H9 (cell line): ENCODE measurements at regions not wholly inside any gene's neighbourhood (a gene's known extent, or its start where the extent isn't known, plus 50 kb on each side); places are given as distances from the start of the nearest gene placed in this dataset.

Experiments used
- DNase-seq: peaks from one replicate; pipeline ENCODE4 v3.0.0-alpha.2; 2017
- H2AFZ ChIP-seq: one replicate; pipeline ENCODE4 v1.6.1; 2013; ENCODE audit warnings: mild to moderate bottlenecking, low read length, control low read depth, moderate library complexity
- H2AK5ac ChIP-seq: 2 replicates; pipeline ENCODE4 v1.6.1; 2013; ENCODE audit warnings: low read length, control low read depth, mixed read lengths; ENCODE audit not compliant: insufficient read length
- H2BK120ac ChIP-seq: one replicate; pipeline ENCODE4 v1.6.1; 2013; ENCODE audit warnings: low read depth, mild to moderate bottlenecking, low read length, control low read depth, inconsistent platforms; ENCODE audit not compliant: poor library complexity, severe bottlenecking
- H2BK12ac ChIP-seq: 2 replicates; pipeline ENCODE4 v1.6.1; 2013; ENCODE audit warnings: low read length, control low read depth, mixed read lengths, low read depth; ENCODE audit not compliant: insufficient read length
- H2BK15ac ChIP-seq: 2 replicates; pipeline ENCODE4 v1.6.1; 2013; ENCODE audit warnings: low read depth, low read length, control low read depth
- H2BK20ac ChIP-seq: one replicate; pipeline ENCODE4 v1.6.1; 2013; ENCODE audit warnings: low read depth, mild to moderate bottlenecking, low read length, control low read depth, inconsistent platforms; ENCODE audit not compliant: poor library complexity, severe bottlenecking
- H2BK5ac ChIP-seq: 2 replicates; pipeline ENCODE4 v1.6.1; 2013; ENCODE audit warnings: low read length, control low read depth, mixed read lengths; ENCODE audit not compliant: insufficient read length
- H3K14ac ChIP-seq: 2 replicates; pipeline ENCODE4 v1.6.1; 2013; ENCODE audit warnings: low read length, control low read depth; ENCODE audit not compliant: insufficient read depth
- H3K18ac ChIP-seq: 2 replicates; pipeline ENCODE4 v1.6.1; 2013; ENCODE audit warnings: low read depth, mild to moderate bottlenecking, mixed read lengths, low read length, control low read depth; ENCODE audit not compliant: insufficient read length
- H3K23ac ChIP-seq: 2 replicates; pipeline ENCODE4 v1.6.1; 2013; ENCODE audit warnings: low read length, control low read depth, mixed read lengths, low read depth; ENCODE audit not compliant: insufficient read length
- H3K23me2 ChIP-seq: 2 replicates; pipeline ENCODE4 v1.6.1; 2013; ENCODE audit warnings: low read depth, mild to moderate bottlenecking, mixed read lengths, low read length, control low read depth; ENCODE audit not compliant: insufficient read length, poor library complexity, severe bottlenecking
- H3K27ac ChIP-seq: 2 replicates; pipeline ENCODE4 v1.5.1; 2013; ENCODE audit warnings: low read length, control low read depth, mixed read lengths, low read depth; ENCODE audit not compliant: insufficient read length
- H3K27me3 ChIP-seq: 2 replicates; pipeline ENCODE4 v1.6.1; 2013; ENCODE audit warnings: low read length, control low read depth, inconsistent platforms; ENCODE audit not compliant: insufficient read depth
- H3K4ac ChIP-seq: 2 replicates; pipeline ENCODE4 v1.6.1; 2013; ENCODE audit warnings: low read depth, mild to moderate bottlenecking, control low read depth, inconsistent platforms, low read length, moderate library complexity
- H3K4me1 ChIP-seq: 2 replicates; pipeline ENCODE4 v1.6.1; 2013; ENCODE audit warnings: low read length, control low read depth, inconsistent platforms; ENCODE audit not compliant: insufficient read depth
- H3K4me2 ChIP-seq: 2 replicates; pipeline ENCODE4 v1.6.1; 2013; ENCODE audit warnings: low read length, control low read depth, mixed read lengths; ENCODE audit not compliant: insufficient read length, insufficient read depth
- H3K56ac ChIP-seq: 2 replicates; pipeline ENCODE4 v1.6.1; 2013; ENCODE audit warnings: low read depth, mild to moderate bottlenecking, mixed read lengths, low read length, control low read depth; ENCODE audit not compliant: insufficient read length
- H3K79me1 ChIP-seq: 2 replicates; pipeline ENCODE4 v1.6.1; 2013; ENCODE audit warnings: low read depth, mild to moderate bottlenecking, moderate library complexity, low read length, control low read depth, inconsistent platforms; ENCODE audit not compliant: insufficient read depth, poor library complexity, severe bottlenecking
- H3K79me2 ChIP-seq: 2 replicates; pipeline ENCODE4 v1.6.1; 2013; ENCODE audit warnings: low read length, control low read depth, inconsistent platforms; ENCODE audit not compliant: insufficient read depth
- H3K9ac ChIP-seq: 2 replicates; pipeline ENCODE4 v1.6.1; 2013; ENCODE audit warnings: low read length, control low read depth, mixed read lengths; ENCODE audit not compliant: insufficient read length; ENCODE audit errors: extremely low read depth
- H3K9me3 ChIP-seq: one replicate; pipeline ENCODE4 v1.6.1; 2013; ENCODE audit warnings: low read depth, low read length, inconsistent platforms; ENCODE audit not compliant: control insufficient read depth
- H3T11ph ChIP-seq: one replicate; pipeline ENCODE4 v1.6.1; 2013; ENCODE audit warnings: mild to moderate bottlenecking, low read length, control low read depth, inconsistent platforms
- H4K20me1 ChIP-seq: one replicate; pipeline ENCODE4 v1.6.1; 2013; ENCODE audit not compliant: control insufficient read depth, insufficient read length, insufficient read depth
- H4K5ac ChIP-seq: 2 replicates; pipeline ENCODE4 v1.6.1; 2013; ENCODE audit warnings: low read depth, mild to moderate bottlenecking, mixed read lengths, low read length, control low read depth; ENCODE audit not compliant: insufficient read length
- H4K8ac ChIP-seq: replicated peaks from 2 replicates; pipeline ENCODE4 v1.6.1; 2013; ENCODE audit warnings: low read length, control low read depth, mixed read lengths, low read depth; ENCODE audit not compliant: insufficient read length
- H4K91ac ChIP-seq: 2 replicates; pipeline ENCODE4 v1.6.1; 2013; ENCODE audit warnings: low read depth, mild to moderate bottlenecking, moderate library complexity, mixed read lengths, low read length, control low read depth; ENCODE audit not compliant: insufficient read length
- H3K27ac Mint-ChIP-seq, 3 experiments: 2 replicates in 2 of 3; 3 replicates in 1 of 3; pipeline ENCODE4 v1.8.0; 2020 to 2021; ENCODE audit warnings: mixed read lengths in 3 of 3, mild to moderate bottlenecking in 1 of 3, moderate library complexity in 1 of 3
- H3K27me3 Mint-ChIP-seq: 2 replicates; pipeline ENCODE4 v1.8.0; 2021; ENCODE audit warnings: low read depth, mild to moderate bottlenecking, moderate library complexity, mixed read lengths
- H3K36me3 Mint-ChIP-seq, 3 experiments: 2 replicates in 2 of 3; 3 replicates in 1 of 3; pipeline ENCODE4 v1.8.0; 2020 to 2021; ENCODE audit warnings: low read depth in 3 of 3, mixed read lengths in 3 of 3; ENCODE audit not compliant: insufficient read depth in 1 of 3
- H3K4me1 Mint-ChIP-seq, 2 experiments: 2 replicates each; pipeline ENCODE4 v1.8.0; 2020; ENCODE audit warnings: mixed read lengths in 2 of 2
- H3K4me3 Mint-ChIP-seq, 2 experiments: 2 replicates in 1 of 2; 3 replicates in 1 of 2; pipeline ENCODE4 v1.8.0; 2020 to 2021; ENCODE audit warnings: mild to moderate bottlenecking in 2 of 2, mixed read lengths in 2 of 2, moderate library complexity in 1 of 2
- H3K9me3 Mint-ChIP-seq, 2 experiments: 2 replicates in 1 of 2; 3 replicates in 1 of 2; pipeline ENCODE4 v1.8.0; 2020; ENCODE audit warnings: mild to moderate bottlenecking in 2 of 2, mixed read lengths in 2 of 2, moderate library complexity in 1 of 2
- WGBS: extraction: QIAGEN DNeasy Blood & Tissue Kit; methylation state at CpG from one replicate; pipeline ENCODE4 v1.1.7; 2013; ENCODE audit warnings: missing lambda C conversion rate, low lambda C conversion rate, mixed read lengths; ENCODE audit not compliant: insufficient read length; ENCODE audit errors: extremely low coverage; 5-methylcytosine and 5-hydroxymethylcytosine counted together
- TF ChIP-seq, protein P1 (sequence below): fragments of 200-600 bp; sonication (generic); conservative IDR thresholded peaks from 3 replicates; pipeline ENCODE4 v1.8.0; 2021; ENCODE audit warnings: antibody characterized with exemption, mild to moderate bottlenecking

DNA sequence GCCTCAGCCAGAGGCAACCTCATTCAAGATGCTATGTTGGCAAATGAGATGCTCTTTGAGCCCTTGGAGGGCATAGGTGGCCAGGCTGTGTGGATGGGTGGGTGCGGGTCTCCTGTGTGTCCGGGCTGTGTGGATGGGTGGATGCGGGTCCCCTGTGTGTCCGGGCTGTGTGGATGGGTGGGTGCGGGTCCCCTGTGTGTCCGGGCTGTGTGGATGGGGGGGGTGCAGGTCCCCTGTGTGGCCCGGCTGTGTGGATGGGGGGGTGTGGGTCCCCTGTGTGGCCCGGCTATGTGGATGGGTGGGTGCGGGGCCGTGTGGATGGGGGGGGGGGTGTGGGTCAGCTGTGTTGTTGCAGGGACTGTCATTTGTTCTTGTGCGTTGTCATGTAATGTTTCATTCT lies 136.6 kb upstream of the COL5A1 start:
- peaks cover 1% of the 10 kb centered on the region; the same call in 1 of the 2 replicates for H3K27me3 Mint-ChIP-seq
- H3K79me1 ChIP-seq: no peaks in the 10 kb centered on the region
- H3K9ac ChIP-seq: no peak overlapping the region
- H2BK20ac ChIP-seq: no peak overlapping the region
- H3K4me1 ChIP-seq: no peaks in the 10 kb centered on the region
- H3K9me3 ChIP-seq: no peaks in the 10 kb centered on the region
- H2AFZ ChIP-seq: no peak overlapping the region
- no peak for DNase-seq
- no peak overlapping the region for H4K91ac ChIP-seq
- TF ChIP-seq, protein P1, sequence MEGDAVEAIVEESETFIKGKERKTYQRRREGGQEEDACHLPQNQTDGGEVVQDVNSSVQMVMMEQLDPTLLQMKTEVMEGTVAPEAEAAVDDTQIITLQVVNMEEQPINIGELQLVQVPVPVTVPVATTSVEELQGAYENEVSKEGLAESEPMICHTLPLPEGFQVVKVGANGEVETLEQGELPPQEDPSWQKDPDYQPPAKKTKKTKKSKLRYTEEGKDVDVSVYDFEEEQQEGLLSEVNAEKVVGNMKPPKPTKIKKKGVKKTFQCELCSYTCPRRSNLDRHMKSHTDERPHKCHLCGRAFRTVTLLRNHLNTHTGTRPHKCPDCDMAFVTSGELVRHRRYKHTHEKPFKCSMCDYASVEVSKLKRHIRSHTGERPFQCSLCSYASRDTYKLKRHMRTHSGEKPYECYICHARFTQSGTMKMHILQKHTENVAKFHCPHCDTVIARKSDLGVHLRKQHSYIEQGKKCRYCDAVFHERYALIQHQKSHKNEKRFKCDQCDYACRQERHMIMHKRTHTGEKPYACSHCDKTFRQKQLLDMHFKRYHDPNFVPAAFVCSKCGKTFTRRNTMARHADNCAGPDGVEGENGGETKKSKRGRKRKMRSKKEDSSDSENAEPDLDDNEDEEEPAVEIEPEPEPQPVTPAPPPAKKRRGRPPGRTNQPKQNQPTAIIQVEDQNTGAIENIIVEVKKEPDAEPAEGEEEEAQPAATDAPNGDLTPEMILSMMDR: no peak
- no peak overlapping the region for H3K4me2 ChIP-seq
- peaks cover 0 to 7% (median 0%) of the 10 kb centered on the region in 3 experiments; a peak in 1 of 7 replicates for H3K36me3 Mint-ChIP-seq
- no peak overlapping the region for H4K8ac ChIP-seq
- no peak overlapping the region for H3K14ac ChIP-seq
- H3K23me2 ChIP-seq: peaks cover 2% of the 10 kb centered on the region
- no peak overlapping the region for H3K4me3 Mint-ChIP-seq
- H3T11ph ChIP-seq: no peak overlapping the region
- H2BK5ac ChIP-seq: no peak overlapping the region
- H2BK12ac ChIP-seq: no peak overlapping the region
- H2BK15ac ChIP-seq: no peak overlapping the region
- no CpG with 5 or more reads among the region's 11 CpGs for WGBS
- H3K79me2 ChIP-seq: no peaks in the 10 kb centered on the region
- H3K23ac ChIP-seq: no peak overlapping the region
- H3K9me3 Mint-ChIP-seq: peaks cover under 1 to 10% of the 10 kb centered on the region in 2 experiments; a peak in 1 of 5 replicates
- no peak overlapping the region for H3K27ac Mint-ChIP-seq
- H2BK120ac ChIP-seq: no peak overlapping the region
- H3K27me3 ChIP-seq: peaks cover 2% of the 10 kb centered on the region; the same call in 1 of the 2 replicates
- no peak overlapping the region for H3K56ac ChIP-seq
- H2AK5ac ChIP-seq: no peak overlapping the region
- H3K4me1 Mint-ChIP-seq: no peaks in the 10 kb centered on the region
- no peak overlapping the region for H3K4ac ChIP-seq
- H3K18ac ChIP-seq: no peak overlapping the region
- no peaks in the 10 kb centered on the region for H4K20me1 ChIP-seq
- H3K27ac ChIP-seq: no peak overlapping the region
- no peak overlapping the region for H4K5ac ChIP-seq
